Skeletal muscle cell (primary cell): ENCODE measurements at regions not wholly inside any gene's neighbourhood (a gene's known extent, or its start where the extent isn't known, plus 50 kb on each side); places are given as distances from the start of the nearest gene placed in this dataset.

Source experiments
- DNase-seq: peaks from one replicate; pipeline ENCODE4 v3.0.0-alpha.2; 2010; ENCODE audit warnings: low read depth
- H3K4me3 ChIP-seq: 2 replicates; pipeline ENCODE4 v1.5.1; 2011; ENCODE audit warnings: low read depth, mild to moderate bottlenecking, control low read depth, low read length, moderate library complexity

DNA sequence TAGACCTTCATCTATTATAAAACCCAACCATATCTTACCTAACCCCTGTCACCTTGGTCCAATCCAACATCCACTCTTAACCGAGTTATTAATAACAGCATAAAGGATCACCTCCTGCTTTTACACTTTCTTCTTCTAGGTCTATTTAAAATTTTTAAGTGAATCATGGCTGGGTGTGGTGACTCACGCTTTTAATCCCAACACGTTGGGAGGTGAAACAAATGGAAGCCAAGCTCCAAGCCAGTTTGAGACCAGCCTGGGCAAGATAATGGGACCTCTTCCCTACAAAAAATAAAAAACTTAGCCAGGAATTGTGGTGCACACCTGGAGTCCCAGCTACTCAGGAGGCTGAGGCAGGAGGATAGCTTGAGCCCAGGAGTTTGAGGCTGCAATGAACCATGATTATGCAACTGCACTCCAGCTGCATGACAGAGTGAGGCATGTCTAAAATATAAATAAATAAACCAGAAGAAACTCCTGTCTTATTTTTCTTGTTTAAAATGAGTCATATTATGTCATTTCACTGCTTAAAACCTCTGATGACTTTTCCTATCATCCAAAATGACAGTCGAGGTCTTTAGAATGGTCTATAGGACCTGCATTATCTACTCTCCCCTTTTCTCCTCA, 188.4 kb downstream of the GASK1B start:
- H3K4me3 ChIP-seq = no peak overlapping the region
- DNase-seq = no peak

GRCh38 chr4:157983300-157983699, 189.5 kb downstream of the GASK1B start:
- no peak for DNase-seq
- H3K4me3 ChIP-seq = no peak overlapping the region

GRCh38 chr4:157980158-157980557, 192.7 kb downstream of the GASK1B start:
- no peak overlapping the region for H3K4me3 ChIP-seq
- no peak for DNase-seq

DNA sequence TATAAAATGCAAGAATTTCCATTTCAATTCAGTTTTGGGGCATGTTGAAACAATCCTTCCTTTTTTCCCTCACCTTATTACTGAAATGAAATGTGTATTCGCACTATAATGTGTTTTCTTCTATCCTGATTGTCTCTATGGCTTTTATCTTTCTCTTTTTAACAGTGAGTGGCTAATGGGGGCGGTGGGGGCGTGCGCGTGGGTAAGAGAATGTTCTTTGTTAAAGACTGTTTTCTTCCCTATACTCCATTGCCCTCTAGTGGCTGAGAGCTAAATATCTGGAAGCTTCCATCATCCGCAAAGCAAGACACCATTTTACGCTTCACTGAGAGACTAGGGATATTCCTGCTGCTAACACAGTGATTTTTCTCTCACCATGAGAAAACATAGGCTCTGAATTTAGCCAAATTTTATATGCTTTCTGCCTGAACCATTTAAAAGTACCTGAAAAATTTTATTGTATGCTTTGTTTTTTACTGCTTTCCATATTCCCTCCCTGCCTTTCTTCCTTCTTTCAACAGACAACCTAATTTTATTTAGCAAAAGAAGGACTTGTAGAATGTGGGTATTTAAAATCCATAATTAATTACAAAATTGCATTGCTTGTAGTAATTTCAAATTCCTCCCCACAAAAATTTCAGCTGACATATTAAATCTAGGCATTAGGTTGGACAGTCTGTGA, 194.0 kb downstream of the GASK1B start:
- DNase-seq = peak; percentile 25
- H3K4me3 ChIP-seq = peak overlapping the region; percentile 21

DNA sequence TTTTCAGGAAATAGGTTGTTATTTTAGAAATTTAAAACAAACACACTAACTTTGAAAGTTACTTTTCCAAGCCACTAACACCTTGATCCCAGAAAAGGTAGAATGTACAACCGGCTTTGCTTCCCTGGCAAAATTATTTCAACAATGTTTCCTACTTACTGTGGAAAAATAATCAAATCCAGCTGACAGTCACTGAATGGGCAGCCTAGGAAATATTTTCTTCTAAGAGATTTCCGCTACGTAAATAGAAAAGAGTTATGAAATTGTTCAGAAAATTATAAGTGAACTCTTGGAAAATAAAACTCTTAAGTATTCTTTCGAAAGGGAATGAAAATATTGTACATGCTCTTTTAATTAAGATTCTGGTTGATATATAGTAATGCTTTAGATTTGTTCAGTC, 195.7 kb downstream of the GASK1B start:
- H3K4me3 ChIP-seq = no peak overlapping the region
- DNase-seq = no peak

GRCh38 chr4:157973297-157973696, 199.5 kb downstream of the GASK1B start:
- no peak for DNase-seq
- H3K4me3 ChIP-seq = no peak overlapping the region

GRCh38 chr4:157964463-157964862, 208.4 kb downstream of the GASK1B start:
- DNase-seq = no peak
- H3K4me3 ChIP-seq = no peak overlapping the region

GRCh38 chr4:157961229-157961990, 211.4 kb downstream of the GASK1B start:
- no peak overlapping the region for H3K4me3 ChIP-seq
- no peak for DNase-seq

GRCh38 chr4:157957905-157958304, 214.9 kb downstream of the GASK1B start:
- H3K4me3 ChIP-seq = no peak overlapping the region
- DNase-seq = no peak

- no peak for DNase-seq
- H3K4me3 ChIP-seq = no peak overlapping the region
Observed at GRCh38 chr4:157942017-157942416, 230.8 kb downstream of the GASK1B start.

DNA sequence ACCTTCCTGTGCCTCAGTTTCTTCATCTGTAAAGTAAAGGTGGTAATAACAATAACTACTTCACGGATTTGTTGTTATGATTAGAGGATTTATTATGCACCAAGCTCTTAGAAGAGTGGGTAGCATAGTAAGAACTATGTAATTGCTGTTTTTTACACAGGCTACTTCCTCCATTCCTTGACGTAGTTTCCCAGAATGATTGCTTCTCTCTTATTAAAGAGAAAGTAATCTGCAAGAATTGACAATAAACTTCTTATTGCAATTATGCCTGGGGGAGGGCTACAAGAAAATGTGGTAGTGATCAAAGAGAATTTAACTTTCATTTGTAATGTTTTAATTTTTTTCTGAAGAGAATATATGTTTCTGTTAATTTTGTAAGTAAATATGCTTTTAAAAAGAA, 238.7 kb downstream of the GASK1B start:
- no peak for DNase-seq

GRCh38 chr4:157932936-157933335, 239.9 kb downstream of the GASK1B start:
- H3K4me3 ChIP-seq = no peak overlapping the region
- DNase-seq = no peak

More for the DNA sequence above, 238.7 kb downstream of the GASK1B start:
- H3K4me3 ChIP-seq = no peak overlapping the region

DNA sequence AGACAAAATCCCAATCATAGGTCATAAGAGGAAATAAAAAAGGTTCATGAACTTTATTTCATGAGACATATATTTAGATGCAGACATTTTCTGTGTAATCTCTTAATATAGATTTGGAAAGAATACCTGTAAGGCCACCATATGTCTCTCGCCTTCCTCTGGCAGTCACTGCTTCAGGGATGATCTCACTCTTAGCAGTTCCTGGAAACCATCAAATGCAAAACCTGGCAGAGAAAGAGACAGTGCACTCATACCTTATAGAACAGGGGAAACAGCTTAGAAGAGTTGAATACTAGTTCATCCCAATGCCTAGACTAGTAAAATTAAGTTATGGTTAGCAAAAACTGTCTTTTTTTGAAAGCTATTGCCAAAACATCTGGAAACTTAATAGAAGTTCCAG, 243.3 kb downstream of the GASK1B start:
- no peak for DNase-seq
- H3K4me3 ChIP-seq = no peak overlapping the region

- no peak overlapping the region for H3K4me3 ChIP-seq
- no peak for DNase-seq
Observed at GRCh38 chr4:157918036-157918832, 254.6 kb downstream of the GASK1B start.

DNA sequence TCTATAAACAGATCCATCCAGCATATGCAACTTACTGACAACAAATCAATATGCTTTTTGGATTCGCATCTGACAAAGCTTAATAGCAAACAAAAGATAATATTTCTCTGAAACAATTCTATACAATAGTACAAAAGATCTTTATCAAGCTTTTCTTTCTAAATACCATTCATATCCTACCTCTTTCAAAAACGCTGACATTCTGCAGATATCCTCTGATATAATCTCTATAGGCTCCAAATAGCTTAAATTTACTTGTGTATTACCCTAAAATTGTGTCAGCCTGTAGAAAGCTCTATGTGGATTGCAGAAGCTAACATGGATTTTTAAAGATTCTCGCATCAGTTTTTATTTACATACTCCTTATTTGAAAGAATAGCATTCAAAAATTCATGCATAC, 260.6 kb downstream of the GASK1B start:
- DNase-seq = no peak
- H3K4me3 ChIP-seq = no peak overlapping the region

GRCh38 chr4:157911662-157912061, 261.2 kb downstream of the GASK1B start:
- DNase-seq = no peak

GRCh38 chr4:157908691-157909090, 264.1 kb downstream of the GASK1B start:
- H3K4me3 ChIP-seq = no peak overlapping the region
- DNase-seq = no peak

More at GRCh38 chr4:157911662-157912061, 261.2 kb downstream of the GASK1B start:
- no peak overlapping the region for H3K4me3 ChIP-seq

- no peak overlapping the region for H3K4me3 ChIP-seq
- no peak for DNase-seq
Observed at GRCh38 chr4:157908031-157908430, 264.8 kb downstream of the GASK1B start.

DNA sequence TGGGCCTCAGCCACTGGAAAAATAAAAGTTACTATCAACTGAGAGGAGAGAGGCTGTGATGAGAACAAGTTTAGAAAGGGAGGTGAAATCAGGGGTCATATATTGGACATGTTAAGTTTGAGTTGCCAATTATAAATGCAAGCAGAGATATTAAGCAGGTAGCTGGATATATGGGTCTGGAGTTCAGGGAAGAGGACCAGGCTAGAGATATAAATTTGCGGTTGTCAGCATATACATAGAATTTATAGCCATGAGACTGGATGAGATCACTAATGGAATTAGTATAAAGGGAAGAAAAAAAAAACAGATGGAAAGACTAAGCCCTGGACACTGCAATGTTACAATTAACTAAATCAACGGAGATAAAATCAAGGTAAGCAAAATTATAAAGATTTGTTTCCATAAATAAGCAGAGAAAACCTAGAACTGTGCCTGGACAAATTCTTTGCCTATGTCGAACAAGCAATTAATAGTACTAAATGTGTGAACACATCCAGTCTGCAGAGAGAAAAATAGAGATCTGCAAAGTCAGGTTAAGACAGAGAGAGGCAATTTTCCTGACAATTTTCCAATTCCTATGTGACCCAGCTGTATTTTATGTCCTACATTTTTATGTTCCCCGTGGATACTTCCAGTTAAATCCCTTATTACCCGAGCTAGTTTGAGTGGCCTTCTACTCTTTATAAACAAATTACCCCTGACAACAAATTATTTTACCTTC, 265.4 kb downstream of the GASK1B start:
- no peak for DNase-seq
- no peak overlapping the region for H3K4me3 ChIP-seq
